Dermis blood vessel endothelial cell (primary cell): ENCODE measurements at regions not wholly inside any gene's neighbourhood (a gene's known extent, or its start where the extent isn't known, plus 50 kb on each side); places are given as distances from the start of the nearest gene placed in this dataset.

Source experiments
- DNase-seq: peaks from one replicate; pipeline ENCODE4 v3.0.0; 2010

DNA sequence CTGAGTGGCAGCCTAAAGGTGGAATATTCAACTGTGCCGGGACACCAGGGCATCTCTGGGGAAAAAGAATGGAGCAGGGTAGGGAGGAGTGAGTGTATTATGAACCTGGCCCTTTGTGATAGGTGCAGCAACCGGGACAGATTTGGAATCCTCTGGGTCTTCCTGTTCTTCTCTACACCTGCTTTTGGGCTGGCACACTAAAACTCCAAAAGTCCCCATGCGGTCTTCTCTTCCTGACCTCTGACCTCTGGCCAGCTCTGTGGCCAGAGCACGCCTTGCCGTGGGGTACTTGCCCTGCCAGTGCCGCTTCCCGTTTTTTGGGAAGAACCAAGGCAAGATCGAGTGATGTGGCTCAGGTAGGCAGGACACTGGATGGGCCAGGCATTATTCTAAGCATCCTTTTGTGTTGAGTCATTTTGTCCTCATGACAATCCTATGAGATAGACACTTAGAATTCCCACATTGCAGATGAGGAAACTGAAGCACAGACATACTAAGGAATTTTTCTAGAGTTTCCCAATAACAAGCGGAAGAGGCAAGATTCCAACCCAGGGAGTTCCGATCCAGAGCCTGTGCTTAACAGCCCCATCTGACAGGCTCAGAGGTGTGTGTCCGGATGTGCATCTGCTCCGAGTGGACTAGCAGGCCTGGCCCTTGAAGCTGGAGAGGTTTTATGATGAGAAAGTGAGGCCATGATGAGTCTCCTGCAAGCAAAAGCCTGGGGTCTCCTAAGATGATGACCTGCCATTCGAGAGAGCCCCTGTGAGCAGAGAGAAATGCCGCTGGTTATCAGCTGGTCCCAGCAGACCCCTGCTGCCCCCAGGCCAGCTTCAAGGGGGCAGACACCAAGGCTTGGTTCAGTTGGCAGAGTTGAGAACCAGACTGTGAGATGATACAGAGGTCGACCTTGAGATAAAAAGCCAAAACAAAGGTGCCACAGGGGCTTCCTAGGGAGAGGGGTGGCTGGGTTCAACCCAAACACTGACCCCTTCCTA is 67.9 kb upstream of the ESRRB start:
- no peak for DNase-seq

DNA sequence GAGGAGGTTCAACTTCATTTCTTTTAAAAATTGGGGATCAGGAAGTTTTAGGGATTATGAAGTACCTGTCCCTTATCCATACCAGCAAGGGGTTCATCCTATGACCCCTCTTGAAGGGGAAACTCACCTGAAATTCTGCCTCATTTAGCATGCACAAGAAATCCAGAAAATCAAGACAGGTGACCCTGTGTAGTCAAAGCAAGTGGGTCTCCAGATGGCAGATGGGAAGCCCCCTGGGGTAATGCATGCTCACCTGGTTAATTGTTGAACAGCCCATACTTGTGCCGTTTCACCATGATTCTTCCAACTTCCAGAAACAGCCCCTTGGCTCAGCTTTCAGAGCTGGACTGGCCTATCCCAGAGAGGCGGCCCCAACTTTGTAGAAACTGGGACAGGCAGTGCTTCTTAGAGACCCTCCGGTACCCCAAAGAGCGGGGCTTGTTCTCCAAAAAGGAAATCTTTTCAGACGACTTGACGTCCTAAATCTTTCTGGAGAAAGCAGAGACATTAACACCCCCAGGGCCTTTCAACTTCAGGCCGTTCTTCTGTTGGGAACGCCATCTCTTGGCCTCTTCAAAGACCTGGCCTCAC is 66.3 kb upstream of the ESRRB start:
- DNase-seq, result no peak

DNA sequence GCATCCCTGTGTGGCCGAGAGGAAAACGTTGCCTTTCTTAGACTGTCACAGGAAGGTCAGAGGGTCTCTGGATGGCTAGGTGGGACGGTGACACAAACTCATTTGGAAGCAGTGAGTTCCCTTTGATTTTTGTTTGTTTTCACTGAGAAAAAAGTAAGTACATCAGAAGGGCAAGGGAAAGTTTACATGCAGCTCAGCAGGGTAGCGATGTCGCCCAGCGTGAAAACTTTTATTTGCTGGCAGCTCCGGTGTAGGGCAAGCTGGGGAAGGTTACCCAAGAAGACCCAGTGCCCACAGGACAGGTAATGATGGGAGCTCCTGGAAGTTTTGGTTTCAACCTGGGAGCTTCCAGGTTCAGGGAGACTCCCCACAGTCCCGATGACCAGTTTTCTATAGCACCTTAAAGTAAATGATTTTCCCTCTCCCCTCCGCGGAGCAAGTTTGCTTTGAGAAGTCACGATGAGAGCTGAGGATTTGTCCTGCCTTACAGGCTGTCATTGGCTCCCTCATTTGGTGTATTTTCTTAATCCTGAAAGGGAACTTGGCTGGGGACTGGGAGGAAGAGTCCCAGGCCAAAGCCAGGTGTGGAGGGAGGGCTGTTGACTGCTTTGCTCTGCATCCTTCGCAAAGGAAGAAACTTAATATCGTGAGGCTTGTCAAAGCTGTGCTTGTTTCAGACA is 64.7 kb upstream of the ESRRB start:
- DNase-seq, result no peak

DNA sequence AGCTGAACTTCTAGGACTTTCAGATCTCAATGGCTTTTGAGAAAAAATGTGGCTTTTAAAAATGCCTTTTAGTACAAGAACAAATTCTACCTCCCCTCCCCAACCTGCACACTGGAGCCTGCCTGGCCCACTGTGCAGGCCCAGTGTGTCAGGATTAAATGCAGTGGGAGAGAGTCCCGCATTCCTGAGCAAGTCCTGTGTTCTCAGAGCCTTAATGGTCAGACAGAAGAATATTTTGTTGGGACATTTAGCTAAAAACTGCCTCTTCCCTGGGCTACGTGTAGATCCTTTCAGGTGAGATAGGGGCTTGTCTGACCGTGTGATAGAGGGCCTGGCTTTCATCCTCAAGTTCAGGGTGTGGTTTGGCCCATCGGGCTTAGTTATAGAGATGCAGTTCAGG is 63.1 kb upstream of the ESRRB start:
- no peak for DNase-seq

DNA sequence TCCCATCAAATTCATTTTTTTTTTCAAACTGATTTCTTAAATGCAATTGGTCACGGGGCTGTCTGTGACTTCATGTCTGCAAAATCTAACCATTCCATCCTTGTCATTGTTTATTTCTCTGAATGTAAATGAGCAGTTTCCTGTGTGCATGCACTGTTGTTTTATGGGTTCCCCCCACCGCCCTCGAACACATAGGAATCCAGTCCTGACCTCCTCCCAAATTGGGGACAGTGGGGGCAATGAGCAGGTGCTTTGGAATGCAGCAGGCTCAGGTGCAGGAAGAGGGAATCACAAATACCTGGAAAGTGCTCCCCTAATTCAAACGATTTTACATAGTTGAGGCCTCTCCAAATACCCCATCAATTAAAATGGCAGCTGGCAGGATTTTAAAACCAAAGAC is 62.6 kb upstream of the ESRRB start:
- DNase-seq, result no peak

DNA sequence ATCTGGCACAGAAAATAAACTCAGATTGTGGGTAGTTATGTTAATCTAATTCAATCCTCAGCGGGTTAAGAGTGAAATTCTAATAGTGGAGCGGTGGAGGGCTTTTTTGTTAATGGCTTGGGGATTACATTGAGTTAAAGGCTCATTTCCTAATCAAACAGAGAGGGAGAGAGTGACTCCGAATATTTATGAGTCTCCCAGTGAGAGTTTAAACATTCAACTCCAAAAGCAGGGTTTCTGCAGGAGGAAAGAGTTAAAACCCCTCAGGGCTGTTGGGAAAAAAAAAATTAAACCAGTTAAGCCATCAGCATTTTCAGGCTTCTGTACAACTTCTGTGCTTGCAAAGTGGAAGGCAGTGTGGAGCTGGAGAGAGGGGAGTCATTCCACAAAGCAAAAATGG is 62.1 kb upstream of the ESRRB start:
- no peak for DNase-seq

DNA sequence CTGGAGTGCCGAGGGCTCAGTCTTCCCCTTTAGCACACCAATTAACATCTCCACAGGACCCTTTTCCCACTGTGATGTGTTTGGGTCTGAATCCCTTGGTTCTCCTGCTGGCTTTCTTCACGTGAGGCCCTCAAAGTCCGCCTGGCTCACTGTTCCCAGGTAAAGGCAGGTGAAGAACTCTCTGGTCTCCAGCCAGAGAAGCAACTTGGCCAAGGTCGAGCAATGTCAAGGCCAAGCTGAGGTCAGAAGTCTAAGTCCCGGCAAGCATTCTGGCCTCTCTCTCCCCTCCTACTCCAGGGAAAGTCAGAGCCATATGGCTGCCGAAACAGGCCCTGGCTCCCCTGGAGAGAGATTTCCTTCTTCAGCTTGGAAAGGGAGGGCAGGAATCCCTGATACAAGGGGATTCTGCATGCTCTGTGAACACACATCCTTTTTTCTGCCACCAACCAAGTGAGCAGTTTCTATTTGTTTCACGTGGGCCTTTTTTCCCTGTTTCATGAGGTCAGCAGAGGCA is 61.4 kb upstream of the ESRRB start:
- no peak for DNase-seq

DNA sequence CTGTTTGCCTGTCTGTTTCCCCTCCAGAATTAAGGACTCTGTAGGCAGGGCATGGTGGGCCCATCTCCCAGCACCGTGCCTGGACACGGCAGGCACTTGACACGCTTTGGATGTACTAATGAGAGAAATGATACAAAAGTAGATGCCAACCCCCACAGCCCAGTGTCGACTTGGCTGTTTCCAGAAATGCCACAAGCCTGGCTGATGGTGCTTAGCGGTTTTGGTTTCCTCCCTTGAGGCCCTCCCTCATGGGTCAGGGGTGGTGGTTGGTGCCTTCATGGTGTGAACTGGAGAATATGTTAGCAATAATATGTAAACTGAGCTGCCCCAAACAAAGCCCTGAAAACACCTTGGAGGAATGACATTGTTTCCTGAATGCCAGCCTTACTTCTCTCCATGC is 55.5 kb upstream of the ESRRB start:
- no peak for DNase-seq

DNA sequence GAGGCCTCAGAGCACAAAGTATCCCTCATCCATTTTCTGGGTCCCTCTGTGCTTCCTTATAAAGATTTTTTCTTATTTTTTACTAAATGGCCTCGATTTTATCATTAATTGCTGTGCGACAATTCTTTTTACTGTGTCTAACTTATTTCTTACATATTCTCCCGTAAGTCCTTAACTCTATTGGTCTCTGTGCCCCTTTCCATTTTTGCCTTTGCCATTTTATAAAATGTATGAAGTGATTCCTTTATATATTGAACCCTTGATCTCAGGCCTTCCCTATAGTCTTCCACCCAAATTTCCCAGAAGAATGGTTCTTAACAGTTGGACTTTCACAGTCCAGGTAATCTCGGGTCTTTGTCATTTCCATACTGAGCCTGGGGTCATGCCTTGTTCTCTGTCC is 55.0 kb upstream of the ESRRB start:
- DNase-seq, result no peak

DNA sequence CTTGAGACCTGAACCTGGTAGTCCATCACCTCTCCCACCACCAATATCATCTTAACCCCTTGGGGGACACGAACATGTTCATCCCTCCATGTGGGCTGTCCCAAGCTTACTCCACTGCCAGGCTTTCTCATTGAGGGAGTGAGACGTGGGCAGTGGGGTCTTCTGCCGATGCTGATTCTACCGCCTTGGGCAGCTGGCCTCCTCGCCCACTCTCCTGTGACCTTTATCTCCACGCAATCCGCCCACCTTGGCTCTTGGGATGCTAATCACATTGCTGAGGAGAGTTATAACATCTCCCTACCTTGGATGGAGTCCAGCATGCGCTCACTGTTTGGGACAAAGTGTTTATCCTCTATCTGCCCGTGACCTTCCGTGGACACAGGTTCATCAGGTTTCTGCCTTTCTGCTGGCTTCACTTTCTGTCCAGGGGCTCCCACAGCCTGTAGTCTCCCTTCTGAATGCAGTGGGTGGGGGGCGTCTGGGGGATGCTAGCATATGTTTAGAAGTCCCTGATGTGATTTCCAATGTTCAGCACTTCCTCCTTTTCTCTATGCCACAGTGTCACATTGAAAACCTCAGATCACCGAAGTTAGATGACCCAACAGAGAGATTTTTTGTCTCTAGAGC is 53.2 kb upstream of the ESRRB start:
- DNase-seq, result no peak

DNA sequence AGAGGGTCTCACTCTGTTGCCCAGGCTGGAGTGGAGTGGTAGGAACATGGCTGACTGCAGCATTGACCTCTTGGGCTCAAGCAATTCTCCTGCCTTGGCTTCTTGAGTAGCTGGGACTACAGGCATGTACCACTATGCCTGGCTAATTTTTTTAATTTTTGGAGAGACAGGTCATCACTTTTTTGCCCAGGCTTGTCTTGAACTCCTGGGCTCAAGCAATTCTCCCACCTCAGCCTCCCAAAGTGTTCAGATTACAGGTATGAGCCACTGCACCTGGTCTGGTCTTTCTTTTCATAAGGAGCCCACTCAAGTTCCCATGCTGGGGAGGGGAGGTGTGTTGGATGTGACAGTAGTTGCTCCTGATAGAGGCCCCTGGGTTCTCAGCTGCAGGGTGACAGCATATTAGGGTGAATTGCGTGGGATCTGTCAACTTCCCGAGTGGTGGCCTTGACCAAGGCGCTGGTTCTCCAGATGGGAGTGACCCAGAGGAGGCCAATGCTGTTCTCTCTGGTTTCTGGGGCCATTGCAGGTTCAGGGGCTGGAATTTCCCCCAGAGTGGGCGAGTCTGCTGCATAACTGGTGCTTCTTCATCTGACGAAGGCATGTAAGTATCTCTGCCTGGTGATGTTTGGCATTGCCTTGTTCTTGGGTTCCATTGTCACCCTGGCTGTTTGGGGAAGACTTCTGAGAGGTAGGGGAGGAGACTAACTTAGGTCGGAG is 52.4 kb upstream of the ESRRB start:
- no peak for DNase-seq

DNA sequence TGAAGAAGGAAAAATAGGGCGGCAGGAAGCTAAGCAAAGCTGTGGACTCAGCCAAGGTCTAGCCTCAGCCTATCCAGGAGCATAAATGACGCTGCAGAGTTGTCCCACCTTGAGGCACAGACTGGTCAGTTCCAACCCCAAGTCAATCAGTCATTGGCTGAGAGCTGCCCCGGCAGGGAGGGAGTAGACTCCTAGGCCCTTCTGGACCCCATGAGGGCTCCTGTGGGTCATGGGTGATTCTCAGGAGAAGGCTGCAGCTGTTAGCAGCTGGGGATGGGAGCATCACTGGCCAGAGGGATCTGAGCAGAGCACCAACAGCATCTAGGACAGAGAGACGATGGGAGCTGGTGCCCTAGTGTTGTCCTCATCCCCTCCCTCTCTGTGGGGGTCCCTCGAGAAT is 51.8 kb upstream of the ESRRB start:
- DNase-seq, result no peak
